ENCODE measurements at regions not wholly inside any gene's neighbourhood (a gene's known extent, or its start where the extent isn't known, plus 50 kb on each side); places are given as distances from the start of the nearest gene placed in this dataset.

GRCh38 chr14:37972941-37973887 is 234.5 kb upstream of the SSTR1 start:
- no peak for ATAC-seq
- H3K36me3 ChIP-seq (ENCODE audit: low read depth), result no peaks in the 10 kb centered on the region
- no peak for DNase-seq
- intact Hi-C loops (cut with DNase I, micrococcal nuclease), result no loop called here
- H3K9me3 ChIP-seq, result no peaks in the 10 kb centered on the region
- TF ChIP-seq, protein P1, sequence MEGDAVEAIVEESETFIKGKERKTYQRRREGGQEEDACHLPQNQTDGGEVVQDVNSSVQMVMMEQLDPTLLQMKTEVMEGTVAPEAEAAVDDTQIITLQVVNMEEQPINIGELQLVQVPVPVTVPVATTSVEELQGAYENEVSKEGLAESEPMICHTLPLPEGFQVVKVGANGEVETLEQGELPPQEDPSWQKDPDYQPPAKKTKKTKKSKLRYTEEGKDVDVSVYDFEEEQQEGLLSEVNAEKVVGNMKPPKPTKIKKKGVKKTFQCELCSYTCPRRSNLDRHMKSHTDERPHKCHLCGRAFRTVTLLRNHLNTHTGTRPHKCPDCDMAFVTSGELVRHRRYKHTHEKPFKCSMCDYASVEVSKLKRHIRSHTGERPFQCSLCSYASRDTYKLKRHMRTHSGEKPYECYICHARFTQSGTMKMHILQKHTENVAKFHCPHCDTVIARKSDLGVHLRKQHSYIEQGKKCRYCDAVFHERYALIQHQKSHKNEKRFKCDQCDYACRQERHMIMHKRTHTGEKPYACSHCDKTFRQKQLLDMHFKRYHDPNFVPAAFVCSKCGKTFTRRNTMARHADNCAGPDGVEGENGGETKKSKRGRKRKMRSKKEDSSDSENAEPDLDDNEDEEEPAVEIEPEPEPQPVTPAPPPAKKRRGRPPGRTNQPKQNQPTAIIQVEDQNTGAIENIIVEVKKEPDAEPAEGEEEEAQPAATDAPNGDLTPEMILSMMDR (IDR thresholded peaks at IDR 0.05), result no peak
- H3K4me1 ChIP-seq (ENCODE audit: low read depth), result no peaks in the 10 kb centered on the region
- no peak overlapping the region for H3K4me3 ChIP-seq

GRCh38 chr14:37974421-37974820 is 233.3 kb upstream of the SSTR1 start:
- Histone ChIP-seq H3K4me1 (ENCODE audit: low read depth) (no peaks in the 10 kb centered on the region), H3K4me3 (no peak overlapping the region), H3K36me3 (ENCODE audit: low read depth) (no peaks in the 10 kb centered on the region), H3K9me3 (no peaks in the 10 kb centered on the region)
- DNase-seq (no peak), ATAC-seq (no peak)
- intact Hi-C loops (cut with DNase I, micrococcal nuclease), result no loop called here
- TF ChIP-seq, protein P1 (IDR thresholded peaks at IDR 0.05), result no peak

GRCh38 chr14:37977481-37977880 is 230.2 kb upstream of the SSTR1 start:
- intact Hi-C loops (cut with DNase I, micrococcal nuclease), result no loop called here

GRCh38 chr14:37985826-37986470 is 221.8 kb upstream of the SSTR1 start:
- peak in 1 of 3 donors; percentile 59 for DNase-seq

More at GRCh38 chr14:37977481-37977880, 230.2 kb upstream of the SSTR1 start:
- Histone ChIP-seq H3K9me3 (peaks cover 4% of the 10 kb centered on the region), H3K4me1 (ENCODE audit: low read depth) (no peaks in the 10 kb centered on the region), H3K36me3 (ENCODE audit: low read depth) (no peaks in the 10 kb centered on the region), H3K4me3 (no peak overlapping the region)
- no peak for ATAC-seq
- TF ChIP-seq, protein P1 (IDR thresholded peaks at IDR 0.05), result no peak
- DNase-seq, result no peak

GRCh38 chr14:37988472-37988871 is 219.2 kb upstream of the SSTR1 start:
- Histone ChIP-seq H3K9me3 (no peaks in the 10 kb centered on the region), H3K4me1 (ENCODE audit: low read depth) (no peaks in the 10 kb centered on the region), H3K4me3 (no peak overlapping the region), H3K36me3 (ENCODE audit: low read depth) (no peaks in the 10 kb centered on the region)
- intact Hi-C loops (cut with DNase I, micrococcal nuclease), result no loop called here
- DNase-seq (no peak), ATAC-seq (no peak)
- TF ChIP-seq, protein P1 (IDR thresholded peaks at IDR 0.05), result no peak

More at GRCh38 chr14:37985826-37986470, 221.8 kb upstream of the SSTR1 start:
- intact Hi-C loops (cut with DNase I, micrococcal nuclease), result no loop called here
- no peaks in the 10 kb centered on the region for H3K36me3 ChIP-seq (ENCODE audit: low read depth)
- TF ChIP-seq, protein P1 (IDR thresholded peaks at IDR 0.05), result peak; percentile 56
- H3K9me3 ChIP-seq, result no peaks in the 10 kb centered on the region
- H3K4me3 ChIP-seq, result no peak overlapping the region
- ATAC-seq, result peak; percentile 43
- no peaks in the 10 kb centered on the region for H3K4me1 ChIP-seq (ENCODE audit: low read depth)
